Keratinocyte (primary cell): ENCODE measurements at regions not wholly inside any gene's neighbourhood (a gene's known extent, or its start where the extent isn't known, plus 50 kb on each side); places are given as distances from the start of the nearest gene placed in this dataset.

Experiments used
- EZH2 ChIP-seq: IDR thresholded peaks from one replicate; pipeline ENCODE4 v1.6.1; 2012; ENCODE audit warnings: inconsistent platforms, mild to moderate bottlenecking, low read length, moderate library complexity
- TF ChIP-seq, protein P1 (sequence below), 3 experiments: IDR thresholded peaks in 1 of 3; conservative IDR thresholded peaks in 1 of 3; optimal IDR thresholded peaks in 1 of 3; 2 replicates in 2 of 3; 3 replicates in 1 of 3; pipeline versions ENCODE3 to v1.5.1; 2011; ENCODE audit warnings: low read length in 3 of 3, mild to moderate bottlenecking in 3 of 3, moderate library complexity in 2 of 3, control low read depth in 1 of 3, inconsistent platforms in 1 of 3; ENCODE audit not compliant: insufficient read depth in 2 of 3; ENCODE audit errors: extremely low read depth in 1 of 3

GRCh38 chr6:114465511-114465910 lies 122.7 kb upstream of the HS3ST5 start:
- no peak for TF ChIP-seq EZH2
- TF ChIP-seq, protein P1, sequence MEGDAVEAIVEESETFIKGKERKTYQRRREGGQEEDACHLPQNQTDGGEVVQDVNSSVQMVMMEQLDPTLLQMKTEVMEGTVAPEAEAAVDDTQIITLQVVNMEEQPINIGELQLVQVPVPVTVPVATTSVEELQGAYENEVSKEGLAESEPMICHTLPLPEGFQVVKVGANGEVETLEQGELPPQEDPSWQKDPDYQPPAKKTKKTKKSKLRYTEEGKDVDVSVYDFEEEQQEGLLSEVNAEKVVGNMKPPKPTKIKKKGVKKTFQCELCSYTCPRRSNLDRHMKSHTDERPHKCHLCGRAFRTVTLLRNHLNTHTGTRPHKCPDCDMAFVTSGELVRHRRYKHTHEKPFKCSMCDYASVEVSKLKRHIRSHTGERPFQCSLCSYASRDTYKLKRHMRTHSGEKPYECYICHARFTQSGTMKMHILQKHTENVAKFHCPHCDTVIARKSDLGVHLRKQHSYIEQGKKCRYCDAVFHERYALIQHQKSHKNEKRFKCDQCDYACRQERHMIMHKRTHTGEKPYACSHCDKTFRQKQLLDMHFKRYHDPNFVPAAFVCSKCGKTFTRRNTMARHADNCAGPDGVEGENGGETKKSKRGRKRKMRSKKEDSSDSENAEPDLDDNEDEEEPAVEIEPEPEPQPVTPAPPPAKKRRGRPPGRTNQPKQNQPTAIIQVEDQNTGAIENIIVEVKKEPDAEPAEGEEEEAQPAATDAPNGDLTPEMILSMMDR (optimal IDR thresholded peaks at IDR 0.05 in 1 of 3, IDR thresholded peaks at IDR 0.05 in 1 of 3, conservative IDR thresholded peaks at IDR 0.05 in 1 of 3; ENCODE audit: extremely low read depth in 1 of 3, insufficient read depth in 2 of 3, low read length in 3 of 3): no peak
